ENCODE measurements at regions not wholly inside any gene's neighbourhood (a gene's known extent, or its start where the extent isn't known, plus 50 kb on each side); places are given as distances from the start of the nearest gene placed in this dataset.

GRCh38 chr5:166302166-166302565 lies 1989.3 kb upstream of the WWC1 start:
- Histone ChIP-seq H3K27me3 (ENCODE audit: control insufficient read depth in 1 of 2, insufficient read depth in 2 of 2, low read length in 2 of 2) (no peaks in the 10 kb centered on the region), H3K27ac (ENCODE audit: low read depth in 2 of 2, low read length in 1 of 2) (no peak overlapping the region), H3K36me3 (ENCODE audit: control insufficient read depth in 2 of 2, insufficient read depth in 2 of 2, low read length in 1 of 2) (no peaks in the 10 kb centered on the region), H3K4me1 (ENCODE audit: control insufficient read depth in 2 of 2, insufficient read depth in 2 of 2, low read length in 1 of 2) (no peaks in the 10 kb centered on the region), H3K4me3 (ENCODE audit: low read depth in 1 of 2, low read length in 2 of 2) (no peak overlapping the region), H3K9me3 (ENCODE audit: control insufficient read depth in 2 of 2, insufficient read depth in 1 of 2, low read depth in 1 of 2, low read length in 1 of 2) (no peaks in the 10 kb centered on the region)
- 66 to 70% methylated on average over 5 of the region's 5 CpGs for WGBS, 2 donors

- no peaks in the 10 kb centered on the region for H3K27me3 ChIP-seq (ENCODE audit: control insufficient read depth in 1 of 2, insufficient read depth in 2 of 2, low read length in 2 of 2)
- whole genome bisulfite sequencing, 2 donors = 75 to 79% methylated on average over 7 of the region's 7 CpGs
Observed at GRCh38 chr5:166317425-166317824, 1974.0 kb upstream of the WWC1 start.

DNA sequence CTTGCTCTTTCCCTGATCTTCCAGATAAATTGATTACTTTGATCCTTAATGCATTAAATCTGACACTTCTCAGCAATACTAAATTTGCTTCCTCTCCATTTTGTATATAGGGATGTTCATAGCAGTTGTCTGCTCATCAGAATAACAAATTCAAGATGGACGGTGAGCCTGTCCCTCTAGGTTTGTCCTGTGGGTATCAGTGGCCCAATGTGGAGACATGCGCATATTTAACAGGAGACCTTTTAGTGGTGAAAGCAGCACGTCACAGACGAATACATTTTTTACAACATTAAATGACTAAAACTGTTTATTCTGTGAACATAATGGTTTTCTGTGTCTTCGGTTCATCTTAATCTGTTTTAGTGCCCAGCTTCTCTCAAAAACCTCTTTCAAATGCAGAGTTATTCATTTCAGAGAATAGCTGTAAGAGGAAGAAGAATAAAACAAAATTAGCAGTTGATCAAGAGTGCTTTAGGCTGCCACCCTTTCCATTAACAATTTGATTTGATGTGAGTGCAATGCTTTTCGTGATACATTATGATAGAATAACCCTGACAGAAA lies 1970.4 kb upstream of the WWC1 start:
- Histone ChIP-seq H3K27ac (ENCODE audit: low read depth in 2 of 2, low read length in 1 of 2) (no peak overlapping the region), H3K27me3 (ENCODE audit: control insufficient read depth in 1 of 2, insufficient read depth in 2 of 2, low read length in 2 of 2) (no peaks in the 10 kb centered on the region), H3K36me3 (ENCODE audit: control insufficient read depth in 2 of 2, insufficient read depth in 2 of 2, low read length in 1 of 2) (no peaks in the 10 kb centered on the region), H3K9me3 (ENCODE audit: control insufficient read depth in 2 of 2, insufficient read depth in 1 of 2, low read depth in 1 of 2, low read length in 1 of 2) (no peaks in the 10 kb centered on the region), H3K4me1 (ENCODE audit: control insufficient read depth in 2 of 2, insufficient read depth in 2 of 2, low read length in 1 of 2) (no peaks in the 10 kb centered on the region), H3K4me3 (ENCODE audit: low read depth in 1 of 2, low read length in 2 of 2) (no peak overlapping the region)
- WGBS, 2 donors = 73 to 74% methylated on average over 6 of the region's 6 CpGs

More at GRCh38 chr5:166317425-166317824, 1974.0 kb upstream of the WWC1 start:
- Histone ChIP-seq H3K27ac (ENCODE audit: low read depth in 2 of 2, low read length in 1 of 2) (no peak overlapping the region), H3K36me3 (ENCODE audit: control insufficient read depth in 2 of 2, insufficient read depth in 2 of 2, low read length in 1 of 2) (no peaks in the 10 kb centered on the region), H3K9me3 (ENCODE audit: control insufficient read depth in 2 of 2, insufficient read depth in 1 of 2, low read depth in 1 of 2, low read length in 1 of 2) (no peaks in the 10 kb centered on the region), H3K4me1 (ENCODE audit: control insufficient read depth in 2 of 2, insufficient read depth in 2 of 2, low read length in 1 of 2) (no peaks in the 10 kb centered on the region), H3K4me3 (ENCODE audit: low read depth in 1 of 2, low read length in 2 of 2) (no peak overlapping the region)

DNA sequence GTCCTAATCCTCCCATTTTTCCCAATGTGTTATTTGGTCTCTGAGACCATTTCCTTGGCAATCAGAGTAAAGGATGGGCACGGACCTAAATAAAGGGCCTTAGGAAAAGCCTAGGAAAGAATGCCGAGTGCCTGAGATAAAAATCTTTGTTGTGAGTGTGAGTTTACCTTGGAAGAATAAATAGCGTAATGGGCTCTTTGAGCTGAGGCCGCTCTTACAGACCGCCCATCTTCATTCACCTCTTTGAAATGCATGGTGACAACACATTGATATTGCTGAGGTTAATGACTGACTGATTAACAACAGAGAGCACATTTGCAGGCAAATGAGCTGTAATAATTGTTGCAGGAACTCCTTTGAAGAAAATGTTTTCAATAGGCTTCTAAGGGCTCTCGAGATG lies 1967.1 kb upstream of the WWC1 start:
- Histone ChIP-seq H3K4me1 (ENCODE audit: control insufficient read depth in 2 of 2, insufficient read depth in 2 of 2, low read length in 1 of 2) (no peaks in the 10 kb centered on the region), H3K9me3 (ENCODE audit: control insufficient read depth in 2 of 2, insufficient read depth in 1 of 2, low read depth in 1 of 2, low read length in 1 of 2) (no peaks in the 10 kb centered on the region), H3K27me3 (ENCODE audit: control insufficient read depth in 1 of 2, insufficient read depth in 2 of 2, low read length in 2 of 2) (no peaks in the 10 kb centered on the region), H3K27ac (ENCODE audit: low read depth in 2 of 2, low read length in 1 of 2) (no peak overlapping the region), H3K4me3 (ENCODE audit: low read depth in 1 of 2, low read length in 2 of 2) (no peak overlapping the region), H3K36me3 (ENCODE audit: control insufficient read depth in 2 of 2, insufficient read depth in 2 of 2, low read length in 1 of 2) (no peaks in the 10 kb centered on the region)
- 48 to 52% methylated on average over 6 of the region's 6 CpGs for WGBS, 2 donors

GRCh38 chr5:166329149-166329800 lies 1962.2 kb upstream of the WWC1 start:
- Histone ChIP-seq H3K27me3 (ENCODE audit: control insufficient read depth in 1 of 2, insufficient read depth in 2 of 2, low read length in 2 of 2) (no peaks in the 10 kb centered on the region), H3K9me3 (ENCODE audit: control insufficient read depth in 2 of 2, insufficient read depth in 1 of 2, low read depth in 1 of 2, low read length in 1 of 2) (no peaks in the 10 kb centered on the region), H3K4me3 (ENCODE audit: low read depth in 1 of 2, low read length in 2 of 2) (no peak overlapping the region), H3K36me3 (ENCODE audit: control insufficient read depth in 2 of 2, insufficient read depth in 2 of 2, low read length in 1 of 2) (no peaks in the 10 kb centered on the region), H3K4me1 (ENCODE audit: control insufficient read depth in 2 of 2, insufficient read depth in 2 of 2, low read length in 1 of 2) (no peaks in the 10 kb centered on the region), H3K27ac (ENCODE audit: low read depth in 2 of 2, low read length in 1 of 2) (no peak overlapping the region)
- 81 to 87% methylated on average over 9 of the region's 9 CpGs for WGBS, 2 donors

DNA sequence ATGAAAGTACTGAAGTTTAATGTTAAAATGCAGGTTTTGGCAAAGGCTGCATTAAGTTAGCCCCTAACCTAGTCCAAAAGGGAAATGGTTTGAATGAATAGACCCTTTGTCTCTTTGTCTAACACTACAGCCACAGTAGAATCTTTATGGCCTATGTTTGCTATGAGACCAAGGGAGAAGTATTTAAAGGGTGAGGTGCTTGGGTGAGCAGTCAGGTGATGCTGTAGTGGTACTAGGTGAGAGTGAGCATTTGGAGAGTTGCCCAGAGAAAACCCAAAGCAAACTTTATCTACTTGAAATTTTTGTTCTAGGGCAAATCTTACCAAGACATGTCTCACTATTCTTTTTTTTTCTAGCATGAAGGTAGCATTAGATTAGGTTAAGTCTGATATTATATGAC lies 1961.4 kb upstream of the WWC1 start:
- H3K27me3 ChIP-seq (ENCODE audit: control insufficient read depth in 1 of 2, insufficient read depth in 2 of 2, low read length in 2 of 2) = no peaks in the 10 kb centered on the region
- no peaks in the 10 kb centered on the region for H3K4me1 ChIP-seq (ENCODE audit: control insufficient read depth in 2 of 2, insufficient read depth in 2 of 2, low read length in 1 of 2)
- H3K4me3 ChIP-seq (ENCODE audit: low read depth in 1 of 2, low read length in 2 of 2) = no peak overlapping the region
- no peaks in the 10 kb centered on the region for H3K36me3 ChIP-seq (ENCODE audit: control insufficient read depth in 2 of 2, insufficient read depth in 2 of 2, low read length in 1 of 2)
- no peaks in the 10 kb centered on the region for H3K9me3 ChIP-seq (ENCODE audit: control insufficient read depth in 2 of 2, insufficient read depth in 1 of 2, low read depth in 1 of 2, low read length in 1 of 2)
- H3K27ac ChIP-seq (ENCODE audit: low read depth in 2 of 2, low read length in 1 of 2) = no peak overlapping the region

DNA sequence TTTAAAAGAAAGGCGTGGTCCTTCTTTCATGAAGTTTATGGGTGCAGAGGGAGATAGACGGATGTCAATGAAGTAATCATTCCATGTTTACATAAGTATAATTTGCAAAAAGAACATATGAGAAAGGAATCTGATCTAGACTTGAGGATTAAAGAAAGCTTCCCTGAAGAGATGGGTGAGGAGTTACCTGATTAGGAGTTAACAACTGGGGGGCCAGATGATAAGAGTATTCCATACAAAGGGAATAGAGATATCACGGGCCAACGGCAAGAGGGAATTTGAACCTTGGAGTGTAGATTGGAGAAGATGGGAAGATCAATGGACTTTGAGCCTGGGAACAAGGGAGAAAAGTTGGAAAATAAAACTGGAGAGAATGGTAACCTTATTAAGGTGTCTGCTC lies 1959.9 kb upstream of the WWC1 start:
- Histone ChIP-seq H3K4me3 (ENCODE audit: low read depth in 1 of 2, low read length in 2 of 2) (no peak overlapping the region), H3K27me3 (ENCODE audit: control insufficient read depth in 1 of 2, insufficient read depth in 2 of 2, low read length in 2 of 2) (no peaks in the 10 kb centered on the region), H3K36me3 (ENCODE audit: control insufficient read depth in 2 of 2, insufficient read depth in 2 of 2, low read length in 1 of 2) (no peaks in the 10 kb centered on the region), H3K9me3 (ENCODE audit: control insufficient read depth in 2 of 2, insufficient read depth in 1 of 2, low read depth in 1 of 2, low read length in 1 of 2) (no peaks in the 10 kb centered on the region), H3K27ac (ENCODE audit: low read depth in 2 of 2, low read length in 1 of 2) (no peak overlapping the region), H3K4me1 (ENCODE audit: control insufficient read depth in 2 of 2, insufficient read depth in 2 of 2, low read length in 1 of 2) (no peaks in the 10 kb centered on the region)
- WGBS, 2 donors = 81 to 86% methylated on average over 4 of the region's 4 CpGs

- WGBS, 2 donors = 70 to 88% methylated on average over 6 of the region's 6 CpGs
- Histone ChIP-seq H3K27ac (ENCODE audit: low read depth in 2 of 2, low read length in 1 of 2) (no peak overlapping the region), H3K27me3 (ENCODE audit: control insufficient read depth in 1 of 2, insufficient read depth in 2 of 2, low read length in 2 of 2) (no peaks in the 10 kb centered on the region), H3K4me1 (ENCODE audit: control insufficient read depth in 2 of 2, insufficient read depth in 2 of 2, low read length in 1 of 2) (no peaks in the 10 kb centered on the region), H3K36me3 (ENCODE audit: control insufficient read depth in 2 of 2, insufficient read depth in 2 of 2, low read length in 1 of 2) (no peaks in the 10 kb centered on the region), H3K9me3 (ENCODE audit: control insufficient read depth in 2 of 2, insufficient read depth in 1 of 2, low read depth in 1 of 2, low read length in 1 of 2) (no peaks in the 10 kb centered on the region), H3K4me3 (ENCODE audit: low read depth in 1 of 2, low read length in 2 of 2) (no peak overlapping the region)
Observed at GRCh38 chr5:166338801-166339200, 1952.6 kb upstream of the WWC1 start.

DNA sequence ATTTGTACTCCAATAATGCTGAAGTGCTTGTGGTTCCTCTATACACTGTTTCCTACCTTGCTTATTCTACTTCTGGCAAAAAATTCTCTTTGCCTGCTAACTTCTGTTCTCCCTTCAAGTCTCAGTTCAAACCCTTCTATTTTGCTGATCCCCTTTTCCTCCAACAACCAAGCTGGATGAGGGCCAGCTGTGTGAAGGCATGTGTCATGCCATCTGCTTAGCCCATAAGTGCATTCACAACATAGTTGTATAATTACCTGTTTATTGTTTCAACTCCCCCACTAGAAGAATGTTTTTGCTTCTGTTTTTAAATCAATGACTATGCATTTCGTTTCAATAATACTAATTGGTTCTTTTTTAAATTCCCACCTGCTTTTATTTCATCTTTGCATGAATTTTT lies 1951.4 kb upstream of the WWC1 start:
- Histone ChIP-seq H3K36me3 (ENCODE audit: control insufficient read depth in 2 of 2, insufficient read depth in 2 of 2, low read length in 1 of 2) (no peaks in the 10 kb centered on the region), H3K27ac (ENCODE audit: low read depth in 2 of 2, low read length in 1 of 2) (no peak overlapping the region), H3K4me1 (ENCODE audit: control insufficient read depth in 2 of 2, insufficient read depth in 2 of 2, low read length in 1 of 2) (no peaks in the 10 kb centered on the region), H3K27me3 (ENCODE audit: control insufficient read depth in 1 of 2, insufficient read depth in 2 of 2, low read length in 2 of 2) (no peaks in the 10 kb centered on the region), H3K4me3 (ENCODE audit: low read depth in 1 of 2, low read length in 2 of 2) (no peak overlapping the region), H3K9me3 (ENCODE audit: control insufficient read depth in 2 of 2, insufficient read depth in 1 of 2, low read depth in 1 of 2, low read length in 1 of 2) (no peaks in the 10 kb centered on the region)
- WGBS, 2 donors = 58 to 71% methylated on average over 1 of the region's 1 CpG

GRCh38 chr5:166341740-166342337 lies 1949.6 kb upstream of the WWC1 start:
- no peak overlapping the region for H3K27ac ChIP-seq (ENCODE audit: low read depth in 2 of 2, low read length in 1 of 2)
- 80 to 81% methylated on average over 5 of the region's 5 CpGs for WGBS, 2 donors
- no peaks in the 10 kb centered on the region for H3K36me3 ChIP-seq (ENCODE audit: control insufficient read depth in 2 of 2, insufficient read depth in 2 of 2, low read length in 1 of 2)
- no peaks in the 10 kb centered on the region for H3K27me3 ChIP-seq (ENCODE audit: control insufficient read depth in 1 of 2, insufficient read depth in 2 of 2, low read length in 2 of 2)
- H3K9me3 ChIP-seq (ENCODE audit: control insufficient read depth in 2 of 2, insufficient read depth in 1 of 2, low read depth in 1 of 2, low read length in 1 of 2) = no peaks in the 10 kb centered on the region
- no peak overlapping the region for H3K4me3 ChIP-seq (ENCODE audit: low read depth in 1 of 2, low read length in 2 of 2)
- H3K4me1 ChIP-seq (ENCODE audit: control insufficient read depth in 2 of 2, insufficient read depth in 2 of 2, low read length in 1 of 2) = no peaks in the 10 kb centered on the region
